ENCODE measurements at regions not wholly inside any gene's neighbourhood (a gene's known extent, or its start where the extent isn't known, plus 50 kb on each side); places are given as distances from the start of the nearest gene placed in this dataset.

GRCh38 chr1:60223158-60223557 is 149.6 kb upstream of the C1orf87 start:
- TF ChIP-seq POLR2A (IDR thresholded peaks at IDR 0.05) (no peak), CTCF (IDR thresholded peaks at IDR 0.05) (no peak)

Measured in thyroid gland (tissue), 4 donors.